HCT116 (cell line): ENCODE measurements at regions not wholly inside any gene's neighbourhood (a gene's known extent, or its start where the extent isn't known, plus 50 kb on each side); places are given as distances from the start of the nearest gene placed in this dataset.

ENCODE experiments used
- ATAC-seq: fragments of 200-7000 bp; cut with Tn5 transposase; 2 replicates; pipeline ENCODE4 v1.9.1; 2020; ENCODE audit warnings: mild to moderate bottlenecking, moderate library complexity
- BruUV-seq: library from RNA; stranded (reverse); fragments of 400-500 nt; replicated peaks from 2 replicates; lab custom pipeline; 2021; lab: Mats Ljungman, UMichigan
- CTCF ChIA-PET: fragments of 300-600 bp; sonication (Branson Sonifier 250); formaldehyde crosslinking; loops from one replicate; lab custom pipeline; 2021; ENCODE audit warnings: antibody characterized with exemption; lab: Charles Lee
- POLR2A ChIA-PET: fragments of 300-600, 350-600 bp; sonication (Branson Sonifier 250); formaldehyde crosslinking; loops from one replicate; lab custom pipeline; 2021; ENCODE audit warnings: antibody characterized with exemption; lab: Charles Lee
- RAD21 ChIA-PET, 2 experiments: fragments of 300-600 bp; sonication (Branson Sonifier 250); formaldehyde crosslinking; loops; one replicate each; lab custom pipeline; 2023; ENCODE audit warnings: low total read pairs in 2 of 2; ENCODE audit not compliant: uncharacterized antibody in 2 of 2, unreplicated experiment in 2 of 2, low non-redundant PET in 1 of 2; lab: Charles Lee
- DNase-seq: peaks from one replicate; pipeline ENCODE4 v3.0.0-alpha.2; 2010; ENCODE audit warnings: low read depth, low spot score
- H2AFZ ChIP-seq: fragments of 200-600 bp; shearing (Covaris generic), sonication (generic); 2 replicates; pipeline ENCODE4 v1.6.1; 2017; ENCODE audit warnings: low read depth, mixed run types, mixed read lengths, antibody characterized with exemption, low read length; ENCODE audit not compliant: poor library complexity, severe bottlenecking
- H3K27ac ChIP-seq: 2 replicates; pipeline ENCODE4 v1.5.1; 2012; ENCODE audit warnings: low read depth, low read length
- H3K27me3 ChIP-seq: fragments of 200-600 bp; sonication (generic); 2 replicates; pipeline ENCODE4 v1.6.1; 2016; ENCODE audit warnings: mixed run types, low read length, mixed read lengths; ENCODE audit not compliant: insufficient read depth
- H3K36me3 ChIP-seq, 2 experiments: fragments of 200-500 bp in 1 of 2; fragments of 200-600 bp in 1 of 2; sonication (Bioruptor generic) in 1 of 2; sonication (generic) in 1 of 2; 2 replicates each; pipeline versions ENCODE4 v1.5.1 to v1.6.1; 2014 to 2016; ENCODE audit warnings: low read length in 2 of 2, inconsistent platforms in 1 of 2, mixed read lengths in 1 of 2, mixed run types in 1 of 2; ENCODE audit not compliant: insufficient read depth in 2 of 2, control insufficient read depth in 1 of 2
- H3K4me1 ChIP-seq, 2 experiments: fragments of 200-600 bp in 1 of 2; sonication (generic) in 1 of 2; 2 replicates each; pipeline versions ENCODE4 v1.5.1 to v1.6.1; 2012 to 2017; ENCODE audit warnings: low read length in 2 of 2, inconsistent platforms in 1 of 2, mild to moderate bottlenecking in 1 of 2, mixed read lengths in 1 of 2, mixed run types in 1 of 2, moderate library complexity in 1 of 2; ENCODE audit not compliant: insufficient read depth in 2 of 2, control insufficient read depth in 1 of 2
- H3K4me2 ChIP-seq: fragments of 200-600 bp; sonication (generic); 2 replicates; pipeline ENCODE4 v1.6.1; 2017; ENCODE audit warnings: mixed run types, low read length, mixed read lengths
- H3K4me3 ChIP-seq, 2 experiments: fragments of 200-600 bp in 1 of 2; sonication (generic) in 1 of 2; replicated peaks in 1 of 2; 2 replicates each; pipeline ENCODE4 v1.5.1; 2011 to 2016; ENCODE audit warnings: low read length in 2 of 2, control low read depth in 1 of 2, low read depth in 1 of 2, mild to moderate bottlenecking in 1 of 2, mixed read lengths in 1 of 2, mixed run types in 1 of 2
- H3K79me2 ChIP-seq: fragments of 200-600 bp; sonication (generic); 2 replicates; pipeline ENCODE4 v1.6.1; 2017; ENCODE audit warnings: mild to moderate bottlenecking, mixed run types, low read length, moderate library complexity, mixed read lengths; ENCODE audit not compliant: insufficient read depth
- H3K9ac ChIP-seq: fragments of 200-600 bp; sonication (generic); 2 replicates; pipeline ENCODE4 v1.6.1; 2016; ENCODE audit warnings: low read length, mixed read lengths
- H3K9me2 ChIP-seq: fragments of 200-600 bp; sonication (generic), shearing (Covaris generic); 2 replicates; pipeline ENCODE4 v1.6.1; 2017; ENCODE audit warnings: mixed run types, mild to moderate bottlenecking, moderate library complexity; ENCODE audit not compliant: insufficient read depth
- H3K9me3 ChIP-seq, 2 experiments: fragments of 200-500 bp in 1 of 2; fragments of 200-600 bp in 1 of 2; sonication (Bioruptor generic) in 1 of 2; sonication (generic) in 1 of 2; 2 replicates each; pipeline ENCODE4 v1.6.1; 2014 to 2017; ENCODE audit warnings: low read length in 2 of 2, mixed read lengths in 2 of 2, inconsistent platforms in 1 of 2, low read depth in 1 of 2, mild to moderate bottlenecking in 1 of 2, mixed run types in 1 of 2, moderate library complexity in 1 of 2; ENCODE audit not compliant: control insufficient read depth in 1 of 2, insufficient read depth in 1 of 2
- H4K20me1 ChIP-seq: fragments of 200-600 bp; sonication (generic), shearing (Covaris generic); 2 replicates; pipeline ENCODE4 v1.6.1; 2017; ENCODE audit warnings: mixed run types, mild to moderate bottlenecking, moderate library complexity; ENCODE audit not compliant: insufficient read depth
- ELF1 ChIP-seq: IDR thresholded peaks from 2 replicates; pipeline ENCODE4 v1.6.1; 2012; ENCODE audit warnings: low read depth, borderline replicate concordance
- JUND ChIP-seq: IDR thresholded peaks from 2 replicates; pipeline ENCODE4 v1.6.1; 2012
- POLR2A ChIP-seq: IDR thresholded peaks from 2 replicates; pipeline ENCODE4 v1.7.0; 2011; ENCODE audit warnings: borderline replicate concordance; ENCODE audit not compliant: insufficient read depth, insufficient read length; ENCODE audit errors: extremely low read depth
- SIN3A ChIP-seq: IDR thresholded peaks from 2 replicates; pipeline ENCODE4 v1.6.1; 2012; ENCODE audit warnings: low read depth
- SP1 ChIP-seq: IDR thresholded peaks from 2 replicates; pipeline ENCODE4 v1.6.1; 2012; ENCODE audit warnings: low read depth
- intact Hi-C: fragments of 100-400 bp; cut with micrococcal nuclease; formaldehyde crosslinking; loops from 2 replicates; pipeline ENCODE4 v1.10.0; 2022
- TF ChIP-seq, protein P1 (sequence below): IDR thresholded peaks from 2 replicates; pipeline ENCODE4 v1.6.1; 2012; ENCODE audit warnings: low read depth
- TF ChIP-seq, protein P2 (sequence below): IDR thresholded peaks from 2 replicates; pipeline ENCODE4 v1.6.1; 2012
- TF ChIP-seq, protein P3 (sequence below): IDR thresholded peaks from 2 replicates; pipeline ENCODE4 v1.6.1; 2011; ENCODE audit warnings: mild to moderate bottlenecking, low read length, moderate library complexity; ENCODE audit not compliant: insufficient replicate concordance; ENCODE audit errors: extremely low read depth

DNA sequence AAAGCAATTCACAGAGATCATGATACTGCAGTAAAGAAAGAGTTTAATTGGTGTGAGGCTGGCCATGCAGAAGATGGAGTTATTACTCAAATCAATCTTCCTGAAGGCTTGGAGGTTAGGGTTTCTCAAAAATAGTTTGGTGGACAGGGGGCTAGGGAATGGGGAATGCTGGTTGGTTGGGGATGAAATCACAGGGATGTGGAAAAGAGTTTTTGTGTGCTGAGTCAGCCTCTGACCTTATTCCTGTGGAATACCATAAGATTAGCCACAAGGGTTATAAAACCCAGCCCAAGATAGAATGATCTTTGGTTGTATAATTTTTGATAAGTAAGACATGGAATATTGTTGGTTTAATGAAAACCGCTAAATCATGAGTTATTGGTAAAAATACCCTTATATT is 764.3 kb downstream of the TYW1 start:
- POLR2A ChIA-PET = no interaction called here
- no peak overlapping the region for H3K27ac ChIP-seq
- H3K9me2 ChIP-seq = no peaks in the 10 kb centered on the region
- TF ChIP-seq, protein P1, sequence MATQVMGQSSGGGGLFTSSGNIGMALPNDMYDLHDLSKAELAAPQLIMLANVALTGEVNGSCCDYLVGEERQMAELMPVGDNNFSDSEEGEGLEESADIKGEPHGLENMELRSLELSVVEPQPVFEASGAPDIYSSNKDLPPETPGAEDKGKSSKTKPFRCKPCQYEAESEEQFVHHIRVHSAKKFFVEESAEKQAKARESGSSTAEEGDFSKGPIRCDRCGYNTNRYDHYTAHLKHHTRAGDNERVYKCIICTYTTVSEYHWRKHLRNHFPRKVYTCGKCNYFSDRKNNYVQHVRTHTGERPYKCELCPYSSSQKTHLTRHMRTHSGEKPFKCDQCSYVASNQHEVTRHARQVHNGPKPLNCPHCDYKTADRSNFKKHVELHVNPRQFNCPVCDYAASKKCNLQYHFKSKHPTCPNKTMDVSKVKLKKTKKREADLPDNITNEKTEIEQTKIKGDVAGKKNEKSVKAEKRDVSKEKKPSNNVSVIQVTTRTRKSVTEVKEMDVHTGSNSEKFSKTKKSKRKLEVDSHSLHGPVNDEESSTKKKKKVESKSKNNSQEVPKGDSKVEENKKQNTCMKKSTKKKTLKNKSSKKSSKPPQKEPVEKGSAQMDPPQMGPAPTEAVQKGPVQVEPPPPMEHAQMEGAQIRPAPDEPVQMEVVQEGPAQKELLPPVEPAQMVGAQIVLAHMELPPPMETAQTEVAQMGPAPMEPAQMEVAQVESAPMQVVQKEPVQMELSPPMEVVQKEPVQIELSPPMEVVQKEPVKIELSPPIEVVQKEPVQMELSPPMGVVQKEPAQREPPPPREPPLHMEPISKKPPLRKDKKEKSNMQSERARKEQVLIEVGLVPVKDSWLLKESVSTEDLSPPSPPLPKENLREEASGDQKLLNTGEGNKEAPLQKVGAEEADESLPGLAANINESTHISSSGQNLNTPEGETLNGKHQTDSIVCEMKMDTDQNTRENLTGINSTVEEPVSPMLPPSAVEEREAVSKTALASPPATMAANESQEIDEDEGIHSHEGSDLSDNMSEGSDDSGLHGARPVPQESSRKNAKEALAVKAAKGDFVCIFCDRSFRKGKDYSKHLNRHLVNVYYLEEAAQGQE = no peak
- TF ChIP-seq, protein P2, sequence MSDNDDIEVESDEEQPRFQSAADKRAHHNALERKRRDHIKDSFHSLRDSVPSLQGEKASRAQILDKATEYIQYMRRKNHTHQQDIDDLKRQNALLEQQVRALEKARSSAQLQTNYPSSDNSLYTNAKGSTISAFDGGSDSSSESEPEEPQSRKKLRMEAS = no peak
- TF ChIP-seq ELF1 (no peak), JUND (no peak), SIN3A (no peak), POLR2A (no peak), SP1 (no peak)
- TF ChIP-seq, protein P3, sequence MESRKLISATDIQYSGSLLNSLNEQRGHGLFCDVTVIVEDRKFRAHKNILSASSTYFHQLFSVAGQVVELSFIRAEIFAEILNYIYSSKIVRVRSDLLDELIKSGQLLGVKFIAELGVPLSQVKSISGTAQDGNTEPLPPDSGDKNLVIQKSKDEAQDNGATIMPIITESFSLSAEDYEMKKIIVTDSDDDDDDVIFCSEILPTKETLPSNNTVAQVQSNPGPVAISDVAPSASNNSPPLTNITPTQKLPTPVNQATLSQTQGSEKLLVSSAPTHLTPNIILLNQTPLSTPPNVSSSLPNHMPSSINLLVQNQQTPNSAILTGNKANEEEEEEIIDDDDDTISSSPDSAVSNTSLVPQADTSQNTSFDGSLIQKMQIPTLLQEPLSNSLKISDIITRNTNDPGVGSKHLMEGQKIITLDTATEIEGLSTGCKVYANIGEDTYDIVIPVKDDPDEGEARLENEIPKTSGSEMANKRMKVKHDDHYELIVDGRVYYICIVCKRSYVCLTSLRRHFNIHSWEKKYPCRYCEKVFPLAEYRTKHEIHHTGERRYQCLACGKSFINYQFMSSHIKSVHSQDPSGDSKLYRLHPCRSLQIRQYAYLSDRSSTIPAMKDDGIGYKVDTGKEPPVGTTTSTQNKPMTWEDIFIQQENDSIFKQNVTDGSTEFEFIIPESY = no peak
- no peak overlapping the region for H3K4me3 ChIP-seq
- CTCF ChIA-PET = no interaction called here
- H3K36me3 ChIP-seq = no peaks in the 10 kb centered on the region
- intact Hi-C loops = no loop called here
- ATAC-seq (no peak), DNase-seq (no peak)
- H3K27me3 ChIP-seq = no peaks in the 10 kb centered on the region
- RAD21 ChIA-PET = no interaction called here
- no peak overlapping the region for H2AFZ ChIP-seq
- H3K9ac ChIP-seq = no peak overlapping the region
- H3K4me1 ChIP-seq = no peaks in the 10 kb centered on the region
- H3K4me2 ChIP-seq = no peak overlapping the region
- no peaks in the 10 kb centered on the region for H4K20me1 ChIP-seq
- no peaks in the 10 kb centered on the region for H3K79me2 ChIP-seq
- no TSS peak for BruUV-seq
- H3K9me3 ChIP-seq = peaks cover 0 to 7% of the 10 kb centered on the region in 2 experiments; a peak in 1 of 4 replicates
